Activated T-cell treated with anti-CD3 and anti-CD28 coated beads, Interleukin-2, amount 50 U/mL, for 4 hours (primary cell): ENCODE measurements at regions not wholly inside any gene's neighbourhood (a gene's known extent, or its start where the extent isn't known, plus 50 kb on each side); places are given as distances from the start of the nearest gene placed in this dataset.

Experiments used
- ATAC-seq, 2 donors: fragments of 200-7000 bp; cut with Tn5 transposase; one replicate each; pipeline ENCODE4 v1.10.0; 2021
- DNase-seq: peaks from one replicate; pipeline ENCODE4 v3.0.0-alpha.2; 2020
- H3K27me3 Mint-ChIP-seq: one replicate; pipeline ENCODE4 v1.8.0; 2021; ENCODE audit warnings: low read depth, mixed read lengths
- H3K36me3 Mint-ChIP-seq: one replicate; pipeline ENCODE4 v1.8.0; 2022; ENCODE audit warnings: mixed read lengths; ENCODE audit not compliant: insufficient read depth
- H3K4me1 Mint-ChIP-seq: one replicate; pipeline ENCODE4 v1.8.0; 2021; ENCODE audit warnings: low read depth, mixed read lengths
- H3K4me3 Mint-ChIP-seq: one replicate; pipeline ENCODE4 v1.8.0; 2021; ENCODE audit warnings: mild to moderate bottlenecking, moderate library complexity, mixed read lengths
- H3K9me3 Mint-ChIP-seq: one replicate; pipeline ENCODE4 v1.8.0; 2021; ENCODE audit warnings: mixed read lengths

- Mint-ChIP-seq H3K4me1 (peaks cover 4% of the 10 kb centered on the region), H3K4me3 (no peak overlapping the region), H3K27me3 (peaks cover 67% of the 10 kb centered on the region), H3K9me3 (no peaks in the 10 kb centered on the region), H3K36me3 (no peaks in the 10 kb centered on the region)
- DNase-seq (no peak), ATAC-seq (no peak)
Observed at GRCh38 chr5:176738637-176739250, 71.6 kb upstream of the UNC5A start.

- Mint-ChIP-seq H3K9me3 (no peaks in the 10 kb centered on the region), H3K36me3 (no peaks in the 10 kb centered on the region), H3K4me1 (peaks cover 12% of the 10 kb centered on the region), H3K27me3 (peaks cover 75% of the 10 kb centered on the region), H3K4me3 (no peak overlapping the region)
- no peak for ATAC-seq
- DNase-seq: no peak
Observed at GRCh38 chr5:176739461-176740051, 70.8 kb upstream of the UNC5A start.

- no peak for ATAC-seq
- peaks cover 80% of the 10 kb centered on the region for H3K27me3 Mint-ChIP-seq
- H3K9me3 Mint-ChIP-seq: no peaks in the 10 kb centered on the region
- no peak overlapping the region for H3K4me3 Mint-ChIP-seq
- peaks cover 15% of the 10 kb centered on the region for H3K4me1 Mint-ChIP-seq
- DNase-seq: no peak
- H3K36me3 Mint-ChIP-seq: no peaks in the 10 kb centered on the region
Observed at GRCh38 chr5:176740131-176740701, 70.1 kb upstream of the UNC5A start.

- no peaks in the 10 kb centered on the region for H3K36me3 Mint-ChIP-seq
- H3K4me3 Mint-ChIP-seq: no peak overlapping the region
- peaks cover 80% of the 10 kb centered on the region for H3K27me3 Mint-ChIP-seq
- H3K4me1 Mint-ChIP-seq: peaks cover 21% of the 10 kb centered on the region
- DNase-seq (no peak), ATAC-seq (no peak)
- H3K9me3 Mint-ChIP-seq: no peaks in the 10 kb centered on the region
Observed at GRCh38 chr5:176740702-176741496, 69.5 kb upstream of the UNC5A start.

DNA sequence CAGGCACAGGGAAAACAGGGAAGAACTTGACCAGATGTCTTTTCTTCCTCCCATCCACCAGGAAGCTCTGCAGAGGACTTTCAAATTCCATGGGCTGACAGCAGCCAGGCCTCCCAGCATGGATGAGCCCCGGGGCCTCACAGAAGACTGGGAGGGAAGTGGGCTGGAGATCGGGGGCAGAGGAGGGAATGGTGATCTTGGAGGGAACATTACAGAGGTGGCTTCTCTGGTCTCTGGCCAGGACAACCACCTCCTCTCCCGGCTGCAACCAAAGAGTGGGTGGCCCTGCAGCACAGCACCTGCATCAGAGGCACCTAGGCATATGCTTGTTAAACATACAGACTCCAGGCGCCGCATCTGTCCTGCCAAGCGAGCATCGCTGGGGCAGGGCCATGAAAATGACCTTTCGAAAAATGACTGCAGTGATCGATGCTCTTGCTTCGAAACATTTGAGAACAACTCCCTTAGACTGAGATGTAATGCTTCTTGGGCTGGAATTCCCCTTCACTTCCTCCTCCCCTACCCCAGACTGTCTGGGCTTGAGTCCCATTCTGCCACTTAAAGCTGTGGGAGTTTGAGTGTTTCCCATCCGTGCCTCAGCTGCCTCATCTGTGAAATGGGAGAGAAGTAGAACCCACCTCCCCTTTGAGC lies 68.7 kb upstream of the UNC5A start:
- Mint-ChIP-seq H3K27me3 (peaks cover 78% of the 10 kb centered on the region), H3K36me3 (no peaks in the 10 kb centered on the region), H3K9me3 (no peaks in the 10 kb centered on the region), H3K4me3 (no peak overlapping the region), H3K4me1 (peaks cover 28% of the 10 kb centered on the region)
- ATAC-seq (no peak), DNase-seq (no peak)

- peaks cover 78% of the 10 kb centered on the region for H3K27me3 Mint-ChIP-seq
- ATAC-seq (no peak), DNase-seq (no peak)
- no peaks in the 10 kb centered on the region for H3K36me3 Mint-ChIP-seq
- H3K4me1 Mint-ChIP-seq: peaks cover 28% of the 10 kb centered on the region
- no peak overlapping the region for H3K4me3 Mint-ChIP-seq
- H3K9me3 Mint-ChIP-seq: no peaks in the 10 kb centered on the region
Observed at GRCh38 chr5:176742246-176743105, 67.9 kb upstream of the UNC5A start.

DNA sequence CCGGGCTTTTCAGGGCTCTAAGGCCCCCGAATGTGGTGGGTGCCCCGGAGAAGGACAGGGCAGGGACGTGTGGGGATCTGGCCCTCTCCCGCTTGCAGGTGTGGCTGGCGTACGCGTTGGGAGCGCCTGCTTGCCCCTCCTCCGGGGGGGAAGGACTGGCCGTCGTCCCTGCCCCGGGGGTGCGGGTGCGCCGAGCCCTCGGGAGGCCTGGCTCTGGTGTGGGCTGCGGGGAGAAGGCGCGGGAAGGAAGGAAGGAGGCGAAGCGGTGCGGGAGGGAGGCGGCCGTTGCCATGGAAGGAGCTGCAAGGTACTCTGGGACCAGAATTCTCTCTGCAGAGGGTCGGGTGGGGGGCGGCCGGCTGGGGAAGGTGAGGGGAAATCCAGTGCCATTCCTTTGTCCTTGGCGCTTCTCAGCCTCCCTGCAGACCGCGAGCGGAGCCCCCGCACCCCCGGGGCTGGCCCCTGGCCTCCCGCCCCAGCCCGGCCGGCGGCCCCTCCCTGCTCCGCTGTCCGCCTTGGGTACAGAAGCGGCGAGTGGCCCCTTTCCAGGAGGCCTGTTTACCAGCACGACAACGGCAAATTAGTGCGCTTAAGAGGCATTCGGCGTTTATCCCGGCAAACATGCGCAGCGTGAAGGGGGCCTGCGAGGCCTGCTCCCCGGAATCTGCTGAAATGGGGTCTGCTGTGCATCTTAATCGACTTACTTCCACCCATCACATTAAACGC lies 67.1 kb upstream of the UNC5A start:
- DNase-seq (no peak), ATAC-seq (no peak)
- H3K36me3 Mint-ChIP-seq: no peaks in the 10 kb centered on the region
- H3K27me3 Mint-ChIP-seq: peaks cover 86% of the 10 kb centered on the region
- peaks cover 28% of the 10 kb centered on the region for H3K4me1 Mint-ChIP-seq
- H3K9me3 Mint-ChIP-seq: no peaks in the 10 kb centered on the region
- no peak overlapping the region for H3K4me3 Mint-ChIP-seq

DNA sequence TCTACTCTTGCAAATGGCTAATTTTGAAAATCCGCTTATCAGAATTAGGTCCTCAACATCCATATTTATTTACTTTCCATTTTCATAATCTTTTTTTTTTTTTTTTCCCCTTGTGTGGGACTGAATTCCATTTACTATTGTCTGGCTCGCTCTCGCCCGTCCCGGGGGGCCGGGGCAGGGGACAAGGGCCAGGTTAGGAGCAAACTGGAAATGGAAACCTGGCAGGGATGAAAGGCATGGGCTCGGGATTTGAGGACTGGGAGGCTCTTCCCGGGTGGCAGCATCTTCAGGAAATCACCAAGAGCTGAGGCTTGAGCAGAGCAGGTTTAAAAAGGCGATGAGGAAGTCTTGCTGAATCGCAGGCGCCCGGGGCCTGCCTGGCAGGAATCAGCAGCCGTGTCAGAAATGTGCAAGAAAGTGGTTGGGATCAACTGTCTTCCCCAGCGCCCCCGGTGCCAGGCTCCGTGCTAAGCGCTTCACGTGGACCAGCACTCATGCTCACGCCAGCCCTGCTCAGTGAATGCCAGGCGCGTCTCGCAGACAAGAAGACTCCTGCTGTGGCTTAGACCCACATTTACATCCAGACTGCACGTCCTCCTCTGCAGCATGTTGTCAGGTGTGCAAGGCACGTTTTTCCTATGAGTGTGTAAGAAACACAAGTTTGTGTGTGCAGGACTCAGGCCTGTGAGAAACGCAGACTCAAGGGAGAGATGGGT lies 66.3 kb upstream of the UNC5A start:
- Mint-ChIP-seq H3K27me3 (peaks cover 84% of the 10 kb centered on the region), H3K4me1 (peaks cover 28% of the 10 kb centered on the region), H3K4me3 (no peak overlapping the region), H3K9me3 (no peaks in the 10 kb centered on the region), H3K36me3 (no peaks in the 10 kb centered on the region)
- DNase-seq: no peak
- no peak for ATAC-seq

- Mint-ChIP-seq H3K9me3 (no peaks in the 10 kb centered on the region), H3K4me3 (no peak overlapping the region), H3K27me3 (peaks cover 84% of the 10 kb centered on the region), H3K4me1 (peaks cover 28% of the 10 kb centered on the region), H3K36me3 (no peaks in the 10 kb centered on the region)
- ATAC-seq: no peak
- no peak for DNase-seq
Observed at GRCh38 chr5:176744584-176744965, 65.8 kb upstream of the UNC5A start.

GRCh38 chr5:176747670-176748072 lies 62.7 kb upstream of the UNC5A start:
- peaks cover 26% of the 10 kb centered on the region for H3K4me1 Mint-ChIP-seq
- H3K36me3 Mint-ChIP-seq: no peaks in the 10 kb centered on the region
- DNase-seq (no peak), ATAC-seq (no peak)
- H3K4me3 Mint-ChIP-seq: no peak overlapping the region
- H3K27me3 Mint-ChIP-seq: peaks cover 79% of the 10 kb centered on the region
- no peaks in the 10 kb centered on the region for H3K9me3 Mint-ChIP-seq

- Mint-ChIP-seq H3K4me1 (peaks cover 26% of the 10 kb centered on the region), H3K27me3 (peaks cover 79% of the 10 kb centered on the region), H3K9me3 (no peaks in the 10 kb centered on the region), H3K4me3 (no peak overlapping the region), H3K36me3 (no peaks in the 10 kb centered on the region)
- no peak for DNase-seq
- ATAC-seq: no peak
Observed at GRCh38 chr5:176748073-176748966, 62.0 kb upstream of the UNC5A start.
